ENCODE measurements at regions not wholly inside any gene's neighbourhood (a gene's known extent, or its start where the extent isn't known, plus 50 kb on each side); places are given as distances from the start of the nearest gene placed in this dataset.
"Not testable (repeated sequence)": the region's sequence is repeated elsewhere in the genome, so short reads cannot be mapped to it uniquely, and the experiment has no call there.

GRCh38 chr4:127284236-127284635 lies 348.5 kb upstream of the INTU start:
- DNase-seq, result no peak

- DNase-seq, result no peak
Observed at GRCh38 chr4:127291316-127291715, 341.4 kb upstream of the INTU start.

GRCh38 chr4:127293496-127293895 lies 339.3 kb upstream of the INTU start:
- DNase-seq, result no peak

GRCh38 chr4:127304356-127304755 lies 328.4 kb upstream of the INTU start:
- DNase-seq, result no peak

GRCh38 chr4:127307996-127308395 lies 324.8 kb upstream of the INTU start:
- DNase-seq, result no peak

- DNase-seq, result no peak
Observed at GRCh38 chr4:127309369-127310102, 323.2 kb upstream of the INTU start.

- no peak for DNase-seq
Observed at GRCh38 chr4:127311371-127311770, 321.4 kb upstream of the INTU start.

GRCh38 chr4:127311924-127312323 lies 320.8 kb upstream of the INTU start:
- DNase-seq, result no peak

- DNase-seq, result no peak
Observed at GRCh38 chr4:127313767-127314166, 319.0 kb upstream of the INTU start.

- no peak for DNase-seq
Observed at GRCh38 chr4:127327491-127327890, 305.3 kb upstream of the INTU start.

GRCh38 chr4:127335073-127335620 lies 297.6 kb upstream of the INTU start:
- no peak for DNase-seq

- DNase-seq, result no peak
Observed at GRCh38 chr4:127335732-127336131, 297.0 kb upstream of the INTU start.

GRCh38 chr4:127343123-127343522 lies 289.6 kb upstream of the INTU start:
- not testable (repeated sequence) for DNase-seq

- DNase-seq, result no peak
Observed at GRCh38 chr4:127344071-127344470, 288.7 kb upstream of the INTU start.

GRCh38 chr4:127347936-127348335 lies 284.8 kb upstream of the INTU start:
- no peak for DNase-seq

GRCh38 chr4:127352220-127353113 lies 280.3 kb upstream of the INTU start:
- no peak for DNase-seq

GRCh38 chr4:127355743-127356142 lies 277.0 kb upstream of the INTU start:
- no peak for DNase-seq

- DNase-seq, result no peak
Observed at GRCh38 chr4:127357765-127358164, 275.0 kb upstream of the INTU start.

- no peak for DNase-seq
Observed at GRCh38 chr4:127362686-127363085, 270.1 kb upstream of the INTU start.

- no peak for DNase-seq
Observed at GRCh38 chr4:127364397-127364796, 268.4 kb upstream of the INTU start.

GRCh38 chr4:127364911-127365310 lies 267.8 kb upstream of the INTU start:
- DNase-seq, result no peak

GRCh38 chr4:127370604-127371003 lies 262.2 kb upstream of the INTU start:
- DNase-seq, result no peak

GRCh38 chr4:127379499-127379898 lies 253.3 kb upstream of the INTU start:
- DNase-seq, result no peak

GRCh38 chr4:127379948-127380347 lies 252.8 kb upstream of the INTU start:
- DNase-seq, result not testable (repeated sequence)

Measured in NCI-H748 treated with DMSO at 0.1 percent for 48 hours (cell line).